Panc1 (cell line): ENCODE measurements at regions not wholly inside any gene's neighbourhood (a gene's known extent, or its start where the extent isn't known, plus 50 kb on each side); places are given as distances from the start of the nearest gene placed in this dataset.

Experiments used
- ATAC-seq: fragments of 200-7000 bp; cut with Tn5 transposase; 2 replicates; pipeline ENCODE4 v1.9.1; 2020; ENCODE audit warnings: mild to moderate bottlenecking, moderate library complexity
- BruUV-seq: library from RNA; stranded (reverse); fragments of 400-500 nt; replicated peaks from 2 replicates; lab custom pipeline; 2021; lab: Mats Ljungman, UMichigan
- CTCF ChIA-PET: fragments of 300-600 bp; sonication (Branson Sonifier 250); formaldehyde crosslinking; loops from one replicate; lab custom pipeline; 2022; ENCODE audit warnings: antibody characterized with exemption; lab: Charles Lee
- POLR2A ChIA-PET: fragments of 300-600 bp; sonication (Branson Sonifier 250); formaldehyde crosslinking; loops from one replicate; lab custom pipeline; 2022; ENCODE audit warnings: antibody characterized with exemption; lab: Charles Lee
- DNase-seq: peaks from one replicate; pipeline ENCODE4 v3.0.0-alpha.2; 2010; ENCODE audit warnings: low read depth, low spot score
- H3K27ac ChIP-seq: 2 replicates; pipeline ENCODE4 v1.5.1; 2011; ENCODE audit warnings: mild to moderate bottlenecking, low read length, inconsistent platforms
- H3K27me3 ChIP-seq: fragments of 200-500 bp; sonication (Bioruptor generic); 2 replicates; pipeline ENCODE4 v1.6.0; 2014; ENCODE audit warnings: low read length, inconsistent platforms; ENCODE audit not compliant: control insufficient read depth, insufficient read depth
- H3K36me3 ChIP-seq: fragments of 200-500 bp; sonication (Bioruptor generic); 2 replicates; pipeline ENCODE4 v1.5.1; 2014; ENCODE audit warnings: inconsistent platforms, mild to moderate bottlenecking, low read length, moderate library complexity; ENCODE audit not compliant: control insufficient read depth, insufficient read depth
- H3K4me1 ChIP-seq: 2 replicates; pipeline ENCODE4 v1.5.1; 2011; ENCODE audit warnings: inconsistent platforms, mild to moderate bottlenecking, low read length, moderate library complexity; ENCODE audit not compliant: control insufficient read depth, insufficient read depth
- H3K4me3 ChIP-seq, 2 experiments: 2 replicates each; pipeline ENCODE4 v1.5.1; 2011 to 2012; ENCODE audit warnings: low read depth in 2 of 2, low read length in 2 of 2, mild to moderate bottlenecking in 2 of 2, inconsistent platforms in 1 of 2, moderate library complexity in 1 of 2
- H3K9me3 ChIP-seq: fragments of 200-500 bp; sonication (Bioruptor generic); 2 replicates; pipeline ENCODE4 v1.5.1; 2014; ENCODE audit warnings: low read depth, mild to moderate bottlenecking, inconsistent platforms, low read length, moderate library complexity; ENCODE audit not compliant: control insufficient read depth, insufficient read depth
- POLR2AphosphoS5 ChIP-seq: IDR thresholded peaks from 2 replicates; pipeline ENCODE4 v1.6.1; 2012; ENCODE audit warnings: mild to moderate bottlenecking, low read depth, low read length, moderate library complexity
- SIN3A ChIP-seq: IDR thresholded peaks from 2 replicates; pipeline ENCODE4 v1.6.1; 2012; ENCODE audit warnings: low read depth, mild to moderate bottlenecking, low read length, moderate library complexity, borderline replicate concordance; ENCODE audit not compliant: insufficient read depth
- TCF7L2 ChIP-seq: IDR thresholded peaks from 2 replicates; pipeline ENCODE4 v1.6.1; 2011; ENCODE audit warnings: mild to moderate bottlenecking, low read depth, low read length, inconsistent platforms
- in situ Hi-C: cut with HindIII; loops from 2 replicates; pipeline ENCODE4 v1.10.0; 2016; ENCODE audit warnings: low sequenced_read_pairs, low pct_unique_long_range_greater_than_20kb
- intact Hi-C: fragments of 100-400 bp; cut with micrococcal nuclease; formaldehyde crosslinking; loops from one replicate; pipeline ENCODE4 v1.10.0; 2022; ENCODE audit not compliant: unreplicated experiment
- TF ChIP-seq, protein P1 (sequence below), 2 experiments: IDR thresholded peaks; 2 replicates each; pipeline ENCODE4 v1.6.1; 2011 to 2012; ENCODE audit warnings: low read depth in 2 of 2, control low read depth in 1 of 2, low read length in 1 of 2, mild to moderate bottlenecking in 1 of 2, moderate library complexity in 1 of 2; ENCODE audit not compliant: insufficient read depth in 1 of 2
- TF ChIP-seq, protein P2 (sequence below): fragments of 450-650 bp; IDR thresholded peaks from 2 replicates; pipeline ENCODE4 v1.5.1; 2017; ENCODE audit warnings: mild to moderate bottlenecking

DNA sequence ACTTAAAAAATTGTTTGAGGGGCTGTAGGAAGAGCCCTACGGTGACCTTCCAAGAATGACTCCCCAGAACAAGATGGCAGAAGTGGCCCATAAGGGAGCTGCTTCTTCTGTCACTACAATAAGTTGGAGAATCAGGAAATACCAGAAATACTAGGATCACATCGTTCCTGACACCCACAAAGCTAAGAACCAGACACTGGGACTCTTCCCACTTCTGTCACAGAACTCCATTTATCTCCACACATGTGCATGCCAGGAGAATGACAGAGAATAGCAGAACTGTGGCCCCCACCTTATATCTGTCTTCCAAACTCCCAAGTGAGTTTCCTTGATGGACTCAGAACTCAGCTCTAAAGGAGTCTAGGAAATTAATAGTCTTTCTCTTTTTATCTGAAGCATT is 54.6 kb upstream of the UBR2 start:
- Histone ChIP-seq H3K27ac (no peak overlapping the region), H3K27me3 (no peaks in the 10 kb centered on the region), H3K36me3 (no peaks in the 10 kb centered on the region), H3K4me3 (no peak overlapping the region), H3K9me3 (no peaks in the 10 kb centered on the region), H3K4me1 (no peaks in the 10 kb centered on the region; the same call in 1 of the 2 replicates)
- ChIA-PET POLR2A (no interaction called here), CTCF (no interaction called here)
- DNase-seq (no peak), ATAC-seq (no peak)
- in situ Hi-C loops (no loop called here), intact Hi-C loops (no loop called here)
- no TSS peak for BruUV-seq
- TF ChIP-seq SIN3A (no peak), TCF7L2 (no peak), POLR2AphosphoS5 (no peak)
- TF ChIP-seq, protein P1, sequence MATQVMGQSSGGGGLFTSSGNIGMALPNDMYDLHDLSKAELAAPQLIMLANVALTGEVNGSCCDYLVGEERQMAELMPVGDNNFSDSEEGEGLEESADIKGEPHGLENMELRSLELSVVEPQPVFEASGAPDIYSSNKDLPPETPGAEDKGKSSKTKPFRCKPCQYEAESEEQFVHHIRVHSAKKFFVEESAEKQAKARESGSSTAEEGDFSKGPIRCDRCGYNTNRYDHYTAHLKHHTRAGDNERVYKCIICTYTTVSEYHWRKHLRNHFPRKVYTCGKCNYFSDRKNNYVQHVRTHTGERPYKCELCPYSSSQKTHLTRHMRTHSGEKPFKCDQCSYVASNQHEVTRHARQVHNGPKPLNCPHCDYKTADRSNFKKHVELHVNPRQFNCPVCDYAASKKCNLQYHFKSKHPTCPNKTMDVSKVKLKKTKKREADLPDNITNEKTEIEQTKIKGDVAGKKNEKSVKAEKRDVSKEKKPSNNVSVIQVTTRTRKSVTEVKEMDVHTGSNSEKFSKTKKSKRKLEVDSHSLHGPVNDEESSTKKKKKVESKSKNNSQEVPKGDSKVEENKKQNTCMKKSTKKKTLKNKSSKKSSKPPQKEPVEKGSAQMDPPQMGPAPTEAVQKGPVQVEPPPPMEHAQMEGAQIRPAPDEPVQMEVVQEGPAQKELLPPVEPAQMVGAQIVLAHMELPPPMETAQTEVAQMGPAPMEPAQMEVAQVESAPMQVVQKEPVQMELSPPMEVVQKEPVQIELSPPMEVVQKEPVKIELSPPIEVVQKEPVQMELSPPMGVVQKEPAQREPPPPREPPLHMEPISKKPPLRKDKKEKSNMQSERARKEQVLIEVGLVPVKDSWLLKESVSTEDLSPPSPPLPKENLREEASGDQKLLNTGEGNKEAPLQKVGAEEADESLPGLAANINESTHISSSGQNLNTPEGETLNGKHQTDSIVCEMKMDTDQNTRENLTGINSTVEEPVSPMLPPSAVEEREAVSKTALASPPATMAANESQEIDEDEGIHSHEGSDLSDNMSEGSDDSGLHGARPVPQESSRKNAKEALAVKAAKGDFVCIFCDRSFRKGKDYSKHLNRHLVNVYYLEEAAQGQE (IDR thresholded peaks at IDR 0.05; ENCODE audit: insufficient read depth in 1 of 2, low read depth in 2 of 2, low read length in 1 of 2) = no peak
- TF ChIP-seq, protein P2, sequence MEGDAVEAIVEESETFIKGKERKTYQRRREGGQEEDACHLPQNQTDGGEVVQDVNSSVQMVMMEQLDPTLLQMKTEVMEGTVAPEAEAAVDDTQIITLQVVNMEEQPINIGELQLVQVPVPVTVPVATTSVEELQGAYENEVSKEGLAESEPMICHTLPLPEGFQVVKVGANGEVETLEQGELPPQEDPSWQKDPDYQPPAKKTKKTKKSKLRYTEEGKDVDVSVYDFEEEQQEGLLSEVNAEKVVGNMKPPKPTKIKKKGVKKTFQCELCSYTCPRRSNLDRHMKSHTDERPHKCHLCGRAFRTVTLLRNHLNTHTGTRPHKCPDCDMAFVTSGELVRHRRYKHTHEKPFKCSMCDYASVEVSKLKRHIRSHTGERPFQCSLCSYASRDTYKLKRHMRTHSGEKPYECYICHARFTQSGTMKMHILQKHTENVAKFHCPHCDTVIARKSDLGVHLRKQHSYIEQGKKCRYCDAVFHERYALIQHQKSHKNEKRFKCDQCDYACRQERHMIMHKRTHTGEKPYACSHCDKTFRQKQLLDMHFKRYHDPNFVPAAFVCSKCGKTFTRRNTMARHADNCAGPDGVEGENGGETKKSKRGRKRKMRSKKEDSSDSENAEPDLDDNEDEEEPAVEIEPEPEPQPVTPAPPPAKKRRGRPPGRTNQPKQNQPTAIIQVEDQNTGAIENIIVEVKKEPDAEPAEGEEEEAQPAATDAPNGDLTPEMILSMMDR = no peak

DNA sequence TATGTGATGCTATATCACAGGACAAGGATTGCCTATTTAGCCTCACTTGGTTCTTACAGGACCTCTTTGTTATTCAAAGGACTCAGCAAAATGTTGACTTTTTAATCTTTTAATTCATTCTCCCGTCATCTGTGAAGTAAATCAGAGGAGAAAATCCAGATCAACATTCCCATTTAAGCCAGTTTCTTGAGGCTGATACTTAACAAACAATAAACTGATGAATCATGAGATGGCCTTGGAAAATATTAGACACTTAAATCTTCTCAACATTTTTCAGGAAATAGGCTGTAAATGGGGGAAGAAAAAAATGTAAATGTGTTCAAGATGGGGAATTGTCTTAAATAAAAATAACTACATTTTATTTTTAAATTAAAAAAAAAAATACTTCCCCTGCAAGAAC is 55.9 kb upstream of the UBR2 start:
- no peak overlapping the region for H3K27ac ChIP-seq
- intact Hi-C loops = no loop called here
- no peaks in the 10 kb centered on the region for H3K27me3 ChIP-seq

More for the DNA sequence above, 55.9 kb upstream of the UBR2 start:
- no peak for DNase-seq
- no TSS peak for BruUV-seq
- TF ChIP-seq TCF7L2 (no peak), POLR2AphosphoS5 (no peak), SIN3A (no peak)
- TF ChIP-seq, protein P2 = no peak
- TF ChIP-seq, protein P1 (IDR thresholded peaks at IDR 0.05; ENCODE audit: insufficient read depth in 1 of 2, low read depth in 2 of 2, low read length in 1 of 2) = no peak
- Histone ChIP-seq H3K9me3 (no peaks in the 10 kb centered on the region), H3K4me3 (no peak overlapping the region), H3K36me3 (no peaks in the 10 kb centered on the region), H3K4me1 (no peaks in the 10 kb centered on the region; the same call in 1 of the 2 replicates)
- in situ Hi-C loops = no loop called here
- ChIA-PET POLR2A (no interaction called here), CTCF (no interaction called here)
- no peak for ATAC-seq
